Vagina (tissue), 2 donors: ENCODE measurements at regions not wholly inside any gene's neighbourhood (a gene's known extent, or its start where the extent isn't known, plus 50 kb on each side); places are given as distances from the start of the nearest gene placed in this dataset.

Experiments used
- DNase-seq, 2 donors: peaks; one replicate each; pipeline ENCODE4 v3.0.0-alpha.2; 2017; ENCODE audit errors: extremely low spot score in 2 of 2
- H3K27ac ChIP-seq: fragments of 200-600 bp; sonication (generic); one replicate; pipeline ENCODE4 v1.5.1; 2019
- H3K27me3 ChIP-seq: fragments of 200-600 bp; sonication (generic); one replicate; pipeline ENCODE4 v1.5.1; 2019
- H3K36me3 ChIP-seq, 2 donors: fragments of 200-600 bp; sonication (generic); one replicate each; pipeline ENCODE4 v1.5.1; 2017 to 2019
- H3K4me1 ChIP-seq: fragments of 200-600 bp; sonication (generic); one replicate; pipeline ENCODE4 v1.5.1; 2019
- H3K4me3 ChIP-seq, 2 donors: fragments of 200-600 bp; sonication (generic); 1 replicate in 1 of 2; 2 replicates in 1 of 2; pipeline ENCODE4 v1.5.1; 2016 to 2019
- H3K9me3 ChIP-seq: fragments of 200-600 bp; sonication (generic); one replicate; pipeline ENCODE4 v1.5.1; 2019
- CTCF ChIP-seq, 3 experiments: fragments of 450-650 bp in 2 of 3; fragments of 200-600 bp in 1 of 3; sonication (generic) in 1 of 3; IDR thresholded peaks; one replicate each; pipeline ENCODE4 v1.5.1; 2017 to 2019; ENCODE audit warnings: antibody characterized with exemption in 3 of 3, mild to moderate bottlenecking in 2 of 3, moderate library complexity in 2 of 3
- POLR2A ChIP-seq, 2 donors: fragments of 450-650 bp; IDR thresholded peaks; one replicate each; pipeline ENCODE4 v1.6.1; 2017; ENCODE audit warnings: antibody characterized with exemption in 2 of 2, mild to moderate bottlenecking in 2 of 2, moderate library complexity in 2 of 2
- POLR2AphosphoS5 ChIP-seq, 2 donors: sonication (generic); formaldehyde crosslinking; IDR thresholded peaks; one replicate each; pipeline ENCODE4 v1.9.0; 2017; ENCODE audit warnings: antibody characterized with exemption in 2 of 2, mild to moderate bottlenecking in 2 of 2, low read depth in 1 of 2; ENCODE audit not compliant: insufficient read depth in 1 of 2
- intact Hi-C: fragments of 100-400 bp; cut with DNase I; formaldehyde crosslinking; loops from one replicate; pipeline ENCODE4 v1.15.1; 2023

DNA sequence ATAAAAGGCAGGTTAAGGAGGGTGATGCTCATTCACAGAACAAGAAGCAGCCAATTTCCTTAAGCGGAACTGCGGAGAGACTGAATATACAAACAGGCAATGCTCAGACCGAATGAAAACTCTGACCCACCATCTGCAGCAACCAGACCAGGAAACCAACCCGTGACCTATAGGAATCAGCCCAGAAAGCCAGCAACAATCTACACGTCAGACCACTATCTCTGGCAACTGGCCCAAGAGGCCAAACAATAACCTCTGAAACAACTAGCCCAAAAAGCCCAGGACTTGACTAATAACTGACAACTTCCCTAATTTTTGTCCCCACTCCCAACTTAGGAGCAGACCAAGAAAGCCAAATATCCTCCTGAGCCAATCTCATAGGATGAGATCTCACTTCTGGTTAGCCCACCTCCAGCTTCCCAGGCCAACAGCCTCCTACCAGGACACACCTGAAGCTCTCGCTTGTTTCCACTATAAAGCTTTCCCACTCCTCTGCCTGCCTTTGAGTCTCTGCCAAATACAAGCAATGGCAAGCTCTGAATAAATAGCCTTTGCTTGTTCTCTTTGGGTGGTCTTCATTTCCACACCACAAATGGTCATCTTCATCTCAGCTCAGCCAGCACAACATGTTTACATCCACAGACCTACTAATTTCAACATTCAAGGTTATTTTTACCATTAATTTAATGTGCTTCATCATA, 168.5 kb downstream of the HSD17B3 start:
- no peak for DNase-seq
- H3K27ac ChIP-seq = no peak overlapping the region
- H3K4me3 ChIP-seq = no peak overlapping the region
- H3K27me3 ChIP-seq = no peaks in the 10 kb centered on the region
- H3K9me3 ChIP-seq = no peaks in the 10 kb centered on the region
- no peaks in the 10 kb centered on the region for H3K36me3 ChIP-seq
- TF ChIP-seq POLR2AphosphoS5 (IDR thresholded peaks at IDR 0.05; ENCODE audit: insufficient read depth in 1 of 2, low read depth in 1 of 2) (no peak), CTCF (IDR thresholded peaks at IDR 0.05) (no peak), POLR2A (IDR thresholded peaks at IDR 0.05) (no peak)
- intact Hi-C loops = no loop called here
- H3K4me1 ChIP-seq = peaks cover 21% of the 10 kb centered on the region

GRCh38 chr9:96131825-96132224, 170.2 kb downstream of the HSD17B3 start:
- peaks cover 5% of the 10 kb centered on the region for H3K4me1 ChIP-seq
- no peaks in the 10 kb centered on the region for H3K27me3 ChIP-seq
- intact Hi-C loops = no loop called here
- no peak overlapping the region for H3K4me3 ChIP-seq
- no peaks in the 10 kb centered on the region for H3K36me3 ChIP-seq
- TF ChIP-seq POLR2A (IDR thresholded peaks at IDR 0.05) = no peak
- no peak for TF ChIP-seq POLR2AphosphoS5 (IDR thresholded peaks at IDR 0.05; ENCODE audit: insufficient read depth in 1 of 2, low read depth in 1 of 2)
- TF ChIP-seq CTCF (IDR thresholded peaks at IDR 0.05) = no peak
- no peak overlapping the region for H3K27ac ChIP-seq
- DNase-seq = no peak
- H3K9me3 ChIP-seq = no peaks in the 10 kb centered on the region

- Histone ChIP-seq H3K27me3 (no peaks in the 10 kb centered on the region), H3K36me3 (no peaks in the 10 kb centered on the region), H3K27ac (no peak overlapping the region), H3K9me3 (no peaks in the 10 kb centered on the region), H3K4me3 (no peak overlapping the region), H3K4me1 (no peaks in the 10 kb centered on the region)
- DNase-seq = no peak
- TF ChIP-seq POLR2A (IDR thresholded peaks at IDR 0.05) = no peak
- no peak for TF ChIP-seq POLR2AphosphoS5 (IDR thresholded peaks at IDR 0.05; ENCODE audit: insufficient read depth in 1 of 2, low read depth in 1 of 2)
- no peak for TF ChIP-seq CTCF (IDR thresholded peaks at IDR 0.05)
- intact Hi-C loops = no loop called here
These were observed 171.0 kb downstream of the HSD17B3 start for GRCh38 chr9:96130970-96131369.

GRCh38 chr9:96129747-96130146, 172.2 kb downstream of the HSD17B3 start:
- Histone ChIP-seq H3K4me3 (no peak overlapping the region), H3K4me1 (no peaks in the 10 kb centered on the region), H3K9me3 (no peaks in the 10 kb centered on the region), H3K27me3 (no peaks in the 10 kb centered on the region), H3K36me3 (no peaks in the 10 kb centered on the region), H3K27ac (no peak overlapping the region)
- no peak for DNase-seq
- intact Hi-C loops = no loop called here
- TF ChIP-seq CTCF (IDR thresholded peaks at IDR 0.05) (no peak), POLR2AphosphoS5 (IDR thresholded peaks at IDR 0.05; ENCODE audit: insufficient read depth in 1 of 2, low read depth in 1 of 2) (no peak), POLR2A (IDR thresholded peaks at IDR 0.05) (no peak)

DNA sequence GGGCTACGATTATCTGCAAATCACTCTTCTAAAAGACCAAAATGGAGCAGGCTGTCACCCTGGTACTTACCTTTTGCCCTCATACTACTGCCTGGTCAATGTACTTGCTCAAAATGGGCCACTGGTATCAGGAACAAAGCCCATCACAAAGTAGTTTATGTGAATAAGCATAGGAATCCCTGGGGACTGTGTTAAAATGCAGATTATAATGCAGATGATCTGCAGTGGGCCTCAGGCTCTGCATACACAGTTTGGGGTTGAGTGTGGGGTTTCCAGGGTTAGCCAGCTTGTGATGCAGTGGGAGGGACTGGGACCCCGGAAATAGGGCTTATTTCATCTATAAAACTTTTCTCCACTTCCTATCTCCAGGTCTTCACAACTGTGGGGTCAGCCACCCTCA, 173.1 kb downstream of the HSD17B3 start:
- intact Hi-C loops = no loop called here
- Histone ChIP-seq H3K36me3 (no peaks in the 10 kb centered on the region), H3K9me3 (no peaks in the 10 kb centered on the region), H3K4me3 (no peak overlapping the region), H3K27me3 (no peaks in the 10 kb centered on the region), H3K27ac (no peak overlapping the region), H3K4me1 (no peaks in the 10 kb centered on the region)
- DNase-seq = no peak
- TF ChIP-seq POLR2A (IDR thresholded peaks at IDR 0.05) (no peak), POLR2AphosphoS5 (IDR thresholded peaks at IDR 0.05; ENCODE audit: insufficient read depth in 1 of 2, low read depth in 1 of 2) (no peak), CTCF (IDR thresholded peaks at IDR 0.05) (no peak)
